ENCODE measurements at regions not wholly inside any gene's neighbourhood (a gene's known extent, or its start where the extent isn't known, plus 50 kb on each side); places are given as distances from the start of the nearest gene placed in this dataset.

GRCh38 chr5:103849934-103850333, 287.3 kb upstream of the NUDT12 start:
- TF ChIP-seq CTCF (tag by site-specific recombination; IDR thresholded peaks at IDR 0.05), result no peak
- TF ChIP-seq ZBTB7A (tag by site-specific recombination; IDR thresholded peaks at IDR 0.05; ENCODE audit: low read depth), result no peak
- TF ChIP-seq, protein P1, sequence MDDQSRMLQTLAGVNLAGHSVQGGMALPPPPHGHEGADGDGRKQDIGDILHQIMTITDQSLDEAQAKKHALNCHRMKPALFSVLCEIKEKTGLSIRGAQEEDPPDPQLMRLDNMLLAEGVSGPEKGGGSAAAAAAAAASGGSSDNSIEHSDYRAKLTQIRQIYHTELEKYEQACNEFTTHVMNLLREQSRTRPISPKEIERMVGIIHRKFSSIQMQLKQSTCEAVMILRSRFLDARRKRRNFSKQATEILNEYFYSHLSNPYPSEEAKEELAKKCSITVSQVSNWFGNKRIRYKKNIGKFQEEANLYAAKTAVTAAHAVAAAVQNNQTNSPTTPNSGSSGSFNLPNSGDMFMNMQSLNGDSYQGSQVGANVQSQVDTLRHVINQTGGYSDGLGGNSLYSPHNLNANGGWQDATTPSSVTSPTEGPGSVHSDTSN (CRISPR knock-in tag; IDR thresholded peaks at IDR 0.05), result no peak
- no peak for TF ChIP-seq SALL2 (tag by site-specific recombination; IDR thresholded peaks at IDR 0.05; ENCODE audit: borderline replicate concordance)
- no peak for TF ChIP-seq ATF2 (tag by site-specific recombination; IDR thresholded peaks at IDR 0.05; ENCODE audit: low read depth)
- TF ChIP-seq, protein P2, sequence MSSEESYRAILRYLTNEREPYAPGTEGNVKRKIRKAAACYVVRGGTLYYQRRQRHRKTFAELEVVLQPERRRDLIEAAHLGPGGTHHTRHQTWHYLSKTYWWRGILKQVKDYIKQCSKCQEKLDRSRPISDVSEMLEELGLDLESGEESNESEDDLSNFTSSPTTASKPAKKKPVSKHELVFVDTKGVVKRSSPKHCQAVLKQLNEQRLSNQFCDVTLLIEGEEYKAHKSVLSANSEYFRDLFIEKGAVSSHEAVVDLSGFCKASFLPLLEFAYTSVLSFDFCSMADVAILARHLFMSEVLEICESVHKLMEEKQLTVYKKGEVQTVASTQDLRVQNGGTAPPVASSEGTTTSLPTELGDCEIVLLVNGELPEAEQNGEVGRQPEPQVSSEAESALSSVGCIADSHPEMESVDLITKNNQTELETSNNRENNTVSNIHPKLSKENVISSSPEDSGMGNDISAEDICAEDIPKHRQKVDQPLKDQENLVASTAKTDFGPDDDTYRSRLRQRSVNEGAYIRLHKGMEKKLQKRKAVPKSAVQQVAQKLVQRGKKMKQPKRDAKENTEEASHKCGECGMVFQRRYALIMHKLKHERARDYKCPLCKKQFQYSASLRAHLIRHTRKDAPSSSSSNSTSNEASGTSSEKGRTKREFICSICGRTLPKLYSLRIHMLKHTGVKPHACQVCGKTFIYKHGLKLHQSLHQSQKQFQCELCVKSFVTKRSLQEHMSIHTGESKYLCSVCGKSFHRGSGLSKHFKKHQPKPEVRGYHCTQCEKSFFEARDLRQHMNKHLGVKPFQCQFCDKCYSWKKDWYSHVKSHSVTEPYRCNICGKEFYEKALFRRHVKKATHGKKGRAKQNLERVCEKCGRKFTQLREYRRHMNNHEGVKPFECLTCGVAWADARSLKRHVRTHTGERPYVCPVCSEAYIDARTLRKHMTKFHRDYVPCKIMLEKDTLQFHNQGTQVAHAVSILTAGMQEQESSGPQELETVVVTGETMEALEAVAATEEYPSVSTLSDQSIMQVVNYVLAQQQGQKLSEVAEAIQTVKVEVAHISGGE (tag by site-specific recombination; conservative IDR thresholded peaks at IDR 0.05; ENCODE audit: low read depth), result no peak
- TF ChIP-seq GFI1B (tag by site-specific recombination; IDR thresholded peaks at IDR 0.05), result no peak
- no peak for TF ChIP-seq REST (tag by site-specific recombination; IDR thresholded peaks at IDR 0.05)
- TF ChIP-seq ZNF768 (tag by site-specific recombination; IDR thresholded peaks at IDR 0.05), result no peak
- TF ChIP-seq ZBTB21 (tag by site-specific recombination; IDR thresholded peaks at IDR 0.05), result no peak
- no peak for TF ChIP-seq FEZF1 (tag by site-specific recombination; IDR thresholded peaks at IDR 0.05)
- TF ChIP-seq SP7 (tag by site-specific recombination; IDR thresholded peaks at IDR 0.05), result no peak

Data from HEK293 (cell line).